Left colon (tissue), 2 donors: ENCODE measurements at regions not wholly inside any gene's neighbourhood (a gene's known extent, or its start where the extent isn't known, plus 50 kb on each side); places are given as distances from the start of the nearest gene placed in this dataset.
A peak's percentile ranks its signal among the peaks of the same experiment; 100 is the strongest.

Experiments
- ATAC-seq: fragments of 200-7000 bp; cut with Tn5 transposase; one replicate; pipeline ENCODE4 v1.9.1; 2020; ENCODE audit warnings: mild to moderate bottlenecking, moderate library complexity
- DNase-seq, 2 donors: peaks; one replicate each; pipeline ENCODE4 v3.0.0-alpha.2; 2020
- intact Hi-C, 2 donors: fragments of 100-400 bp; cut with DNase I in 1 of 2; cut with micrococcal nuclease in 1 of 2; formaldehyde crosslinking; loops; one replicate each; pipeline versions ENCODE4 v1.11.2 to v1.14.0; 2022; cut with DNase I, micrococcal nuclease
- microRNA-seq, 2 donors: library from miRNA; unstranded; fragments of <30 nt; microRNA quantifications; one replicate each; pipeline versions ENCODE4 v1.1.0 to v1.2.0, GENCODE V29; 2020
- donor health status: DM: no; HTN: no; CAD: no.
- donor health status: DM: yes; HTN: yes; CAD: no.

DNA sequence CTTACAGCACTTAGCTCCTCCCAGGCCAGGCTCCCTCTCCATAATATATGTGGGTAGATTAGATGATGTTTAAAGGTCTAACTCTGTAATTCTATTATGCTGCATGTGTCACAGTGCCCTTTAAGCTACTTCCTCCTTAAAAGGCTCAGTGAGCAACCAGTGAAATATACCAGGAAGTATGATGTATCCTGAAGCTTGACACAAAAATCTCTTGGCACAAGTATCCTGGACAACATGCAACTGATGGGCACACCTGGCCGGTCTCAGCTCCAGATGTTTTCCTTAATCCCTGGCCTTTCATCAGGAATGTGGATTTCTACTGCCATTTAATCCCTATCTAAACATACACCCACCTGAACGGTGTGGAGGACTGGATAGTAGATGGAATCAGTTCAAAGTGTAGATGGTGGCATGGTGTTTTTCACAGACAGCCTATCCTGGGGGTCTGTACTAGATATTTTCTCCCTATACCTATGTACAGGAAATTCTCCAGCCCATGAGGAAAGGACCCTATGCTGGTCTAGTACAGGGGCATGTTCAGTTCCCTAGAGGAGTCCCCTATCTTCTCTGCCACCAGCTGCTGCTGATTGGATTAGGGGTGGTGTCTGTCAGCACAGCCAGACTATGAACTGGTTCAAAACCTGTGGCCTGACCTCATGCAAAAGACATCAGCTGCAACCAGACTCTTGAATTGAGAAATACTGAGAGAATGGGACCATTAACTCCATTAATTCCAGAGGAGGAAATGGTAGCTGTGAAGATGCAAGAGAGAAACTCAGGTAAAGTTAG, 59.4 kb upstream of the CITED2 start:
- intact Hi-C loops: no loop called here
- DNase-seq (peak; percentile 37), ATAC-seq (peak; percentile 100)

DNA sequence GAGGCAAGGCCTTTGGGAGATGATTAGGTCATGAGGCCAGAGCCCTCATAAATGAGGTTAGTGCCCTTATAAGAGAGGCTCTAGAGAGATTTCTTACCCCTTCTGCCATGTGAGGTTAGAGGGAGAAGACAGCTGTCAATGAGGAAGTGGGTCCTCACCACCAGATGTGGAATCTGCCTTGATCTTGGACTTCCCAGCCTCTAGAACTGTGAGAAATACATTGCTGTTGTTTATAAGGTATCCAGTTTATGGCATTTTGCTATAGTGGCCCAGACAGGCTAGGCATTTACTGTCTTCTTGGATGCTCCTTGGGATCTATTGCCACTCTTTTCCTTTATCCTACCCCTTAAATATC, 57.1 kb upstream of the CITED2 start:
- intact Hi-C loops: no loop called here
- DNase-seq (no peak), ATAC-seq (no peak)

DNA sequence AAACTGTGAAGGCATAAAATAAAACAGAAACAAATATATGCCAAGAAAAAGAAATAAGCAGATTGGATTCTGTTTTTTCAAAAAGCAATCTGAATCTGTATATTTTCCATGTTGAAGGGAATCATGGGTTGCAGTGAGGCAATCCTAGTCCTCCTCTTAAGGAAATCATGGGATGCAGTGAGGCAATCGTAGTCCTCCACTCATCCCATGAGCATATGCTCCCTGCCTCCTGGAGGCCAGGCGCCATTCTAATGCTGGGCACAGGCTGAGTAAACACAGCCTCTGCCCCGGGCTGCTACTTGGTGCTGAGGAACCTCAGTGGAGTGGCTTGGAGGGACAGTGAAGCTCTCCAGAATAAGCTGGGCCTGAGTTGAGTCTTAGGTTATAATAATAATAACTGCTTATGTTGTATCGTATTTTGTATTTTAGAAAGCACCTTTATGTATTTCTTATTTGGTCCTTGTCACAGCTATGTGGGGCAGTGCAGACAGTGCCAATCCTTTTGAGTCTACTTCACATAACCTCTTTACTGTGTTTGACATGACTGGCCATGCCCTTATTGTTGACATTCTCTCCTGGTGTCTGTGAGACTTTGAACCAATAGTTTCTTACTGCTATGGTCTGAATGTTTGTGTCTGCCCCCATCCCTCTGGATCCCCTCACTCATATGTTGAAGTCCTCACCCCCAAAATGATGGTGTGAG, 56.6 kb upstream of the CITED2 start:
- DNase-seq (no peak), ATAC-seq (no peak)
- intact Hi-C loops: no loop called here

DNA sequence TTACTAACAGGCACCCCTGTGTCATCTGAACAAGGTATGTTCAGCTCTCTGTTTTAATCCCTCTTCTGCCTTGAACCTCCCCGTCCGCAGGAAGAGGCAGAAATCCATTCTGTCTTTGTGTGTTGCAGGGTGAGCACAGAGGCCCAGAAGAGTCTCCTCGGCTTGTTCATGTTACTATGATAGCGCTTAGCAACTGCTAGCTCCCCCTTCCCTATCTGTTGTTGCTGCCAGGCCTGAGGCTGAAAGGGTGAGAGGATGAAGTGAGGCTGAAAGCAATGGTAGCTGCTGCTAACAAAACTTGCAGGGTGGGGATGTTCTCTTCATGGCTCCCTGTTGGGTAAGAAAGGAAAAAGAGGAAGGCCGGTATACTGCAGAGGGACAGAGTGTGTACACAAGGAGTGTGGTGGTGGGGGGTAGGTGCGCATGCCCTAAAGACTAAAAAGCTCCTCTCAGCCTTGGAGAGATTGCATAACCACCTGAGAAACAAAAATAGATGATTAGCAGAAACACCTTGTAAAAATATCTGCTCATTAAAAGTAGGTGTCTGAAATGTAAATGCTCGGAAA, 55.2 kb upstream of the CITED2 start:
- intact Hi-C loops: no loop called here
- no peak for DNase-seq
- no peak for ATAC-seq

DNA sequence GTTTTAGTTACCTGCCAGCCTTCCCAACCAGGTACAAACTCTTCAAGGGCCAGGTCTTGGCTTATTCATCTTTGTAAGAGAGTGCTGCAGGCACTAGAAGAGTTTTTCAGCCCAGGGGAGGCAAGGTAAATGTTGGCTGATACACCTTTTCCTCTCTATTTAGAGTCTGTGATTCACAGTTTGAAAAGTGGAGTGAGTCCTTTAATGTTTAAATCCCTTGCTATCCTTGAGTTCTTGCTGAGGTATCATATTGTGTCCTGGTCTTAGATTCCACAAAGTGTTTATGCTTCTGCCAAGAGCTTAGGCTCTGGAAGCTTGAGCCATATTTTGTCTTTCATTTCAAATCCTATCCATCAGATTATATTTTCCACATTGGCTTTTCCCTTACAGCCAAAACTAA, 52.8 kb upstream of the CITED2 start:
- intact Hi-C loops: no loop called here
- DNase-seq (no peak), ATAC-seq (no peak)

DNA sequence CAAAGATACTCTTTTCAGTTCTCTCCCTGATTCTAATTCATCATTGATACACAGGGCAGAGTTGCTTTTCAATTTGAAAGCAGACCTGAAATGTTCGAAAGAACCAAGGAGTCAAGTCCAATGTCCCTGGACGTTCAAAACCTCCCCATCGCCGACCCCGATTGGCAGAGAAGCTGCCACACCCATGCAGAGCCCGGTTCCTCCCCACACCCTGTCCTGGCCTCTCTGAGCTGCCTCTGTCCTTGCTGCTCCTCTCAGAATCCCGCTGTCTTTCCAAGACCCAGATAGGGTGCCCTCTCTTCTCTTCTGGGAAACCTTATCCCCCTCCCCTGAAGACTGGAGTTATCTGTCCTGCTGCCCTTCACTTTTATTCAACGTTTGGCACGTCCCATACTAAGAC, 52.3 kb upstream of the CITED2 start:
- no peak for DNase-seq
- intact Hi-C loops: no loop called here
- ATAC-seq: no peak

DNA sequence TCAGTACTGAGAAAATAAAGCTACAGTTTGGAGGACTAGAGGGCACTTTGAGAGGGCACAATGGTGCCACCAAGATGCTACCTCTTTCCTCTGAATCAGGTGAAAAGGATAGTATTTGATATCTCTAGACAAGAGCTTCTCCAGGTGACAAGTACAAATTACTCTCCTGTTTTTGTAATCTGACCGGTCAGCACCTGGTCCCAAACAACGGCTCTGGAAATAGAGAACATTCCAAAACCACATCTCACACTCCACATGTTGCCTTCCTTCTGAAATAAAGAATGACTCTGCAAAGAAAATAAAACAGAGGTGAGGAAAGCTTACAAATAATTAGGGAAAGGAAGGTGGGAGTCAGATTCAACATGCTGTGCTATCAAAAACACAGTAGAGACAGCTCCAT, 51.3 kb upstream of the CITED2 start:
- intact Hi-C loops: no loop called here
- ATAC-seq: no peak
- no peak for DNase-seq

DNA sequence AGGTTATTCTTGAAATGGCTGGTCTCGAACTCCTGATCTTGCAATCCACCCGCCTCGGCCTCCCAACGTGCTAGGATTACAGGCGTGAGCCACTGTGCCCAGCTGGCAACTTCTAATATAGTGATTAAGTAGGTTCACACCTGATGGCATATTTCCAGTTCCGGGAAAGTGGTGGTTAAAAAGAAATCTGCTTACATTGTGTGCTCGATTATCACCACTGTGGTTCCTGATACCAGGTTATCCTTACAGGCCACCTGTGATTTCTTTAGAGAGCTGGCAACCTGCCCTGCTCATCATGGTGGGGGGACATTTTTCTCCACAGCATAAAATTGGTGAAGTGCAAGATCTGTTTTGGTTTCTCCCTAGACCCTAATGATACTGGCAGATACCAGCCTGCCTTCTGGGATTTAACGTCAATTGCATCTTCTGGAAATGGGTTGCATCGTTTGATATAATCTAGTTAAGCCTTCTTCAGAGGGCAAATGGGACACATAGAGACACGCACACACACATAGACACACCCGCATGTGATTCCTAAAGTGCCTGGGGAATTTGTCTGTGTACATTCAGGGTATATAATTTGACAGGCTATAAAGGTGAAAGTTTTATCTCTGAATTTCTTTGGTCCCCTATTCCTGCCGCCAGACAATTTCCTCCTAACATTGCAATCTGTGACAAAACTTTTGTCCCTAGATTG, 49.7 kb upstream of the CITED2 start:
- ATAC-seq (peak; percentile 51), DNase-seq (no peak)
- intact Hi-C loops: no loop called here

Small RNA genes lying in the stretch of these regions (microRNA-seq; reads per million reads assigned to microRNA genes)
- 0 reads per million in 2 donors for gene MIR3668
- gene MIR4465: 0 reads per million in 2 donors
